HG02763 (cell line): ENCODE measurements at regions not wholly inside any gene's neighbourhood (a gene's known extent, or its start where the extent isn't known, plus 50 kb on each side); places are given as distances from the start of the nearest gene placed in this dataset.
"Not testable (repeated sequence)": the region's sequence is repeated elsewhere in the genome, so short reads cannot be mapped to it uniquely, and the experiment has no call there.

Experiments used
- ATAC-seq: cut with Tn5 transposase; IDR thresholded peaks from one replicate; pipeline ENCODE4 v1.9.1; 2021; ENCODE audit warnings: mild to moderate bottlenecking, moderate library complexity; ENCODE audit not compliant: unreplicated experiment

GRCh38 chr7:19963695-19964094 is 190.3 kb upstream of the TMEM196 start:
- ATAC-seq = no peak

GRCh38 chr7:19958309-19958896 is 185.0 kb upstream of the TMEM196 start:
- no peak for ATAC-seq

- ATAC-seq = no peak
Observed at GRCh38 chr7:19957664-19958063, 184.2 kb upstream of the TMEM196 start.

- not testable (repeated sequence) for ATAC-seq
Observed at GRCh38 chr7:19954166-19954565, 180.7 kb upstream of the TMEM196 start.

GRCh38 chr7:19953411-19953810 is 180.0 kb upstream of the TMEM196 start:
- not testable (repeated sequence) for ATAC-seq

GRCh38 chr7:19948160-19948559 is 174.7 kb upstream of the TMEM196 start:
- no peak for ATAC-seq

- ATAC-seq = no peak
Observed at GRCh38 chr7:19944363-19945120, 171.1 kb upstream of the TMEM196 start.

GRCh38 chr7:19939746-19940145 is 166.3 kb upstream of the TMEM196 start:
- ATAC-seq = no peak

GRCh38 chr7:19932549-19933249 is 159.3 kb upstream of the TMEM196 start:
- no peak for ATAC-seq

GRCh38 chr7:19930851-19931250 is 157.4 kb upstream of the TMEM196 start:
- ATAC-seq = no peak

GRCh38 chr7:19930051-19930450 is 156.6 kb upstream of the TMEM196 start:
- ATAC-seq = no peak

- peak; percentile 63 for ATAC-seq
Observed at GRCh38 chr7:19928247-19928646, 154.8 kb upstream of the TMEM196 start.

GRCh38 chr7:19920705-19921104 is 147.3 kb upstream of the TMEM196 start:
- no peak for ATAC-seq

- ATAC-seq = no peak
Observed at GRCh38 chr7:19920166-19920565, 146.7 kb upstream of the TMEM196 start.

- no peak for ATAC-seq
Observed at GRCh38 chr7:19919261-19920095, 146.1 kb upstream of the TMEM196 start.

GRCh38 chr7:19916046-19916445 is 142.6 kb upstream of the TMEM196 start:
- ATAC-seq = no peak

- no peak for ATAC-seq
Observed at GRCh38 chr7:19915596-19915995, 142.2 kb upstream of the TMEM196 start.

GRCh38 chr7:19914866-19915265 is 141.4 kb upstream of the TMEM196 start:
- ATAC-seq = no peak

- no peak for ATAC-seq
Observed at GRCh38 chr7:19900118-19900517, 126.7 kb upstream of the TMEM196 start.

- ATAC-seq = no peak
Observed at GRCh38 chr7:19899529-19899928, 126.1 kb upstream of the TMEM196 start.

- ATAC-seq = not testable (repeated sequence)
Observed at GRCh38 chr7:19882893-19883292, 109.5 kb upstream of the TMEM196 start.
